Midbrain (tissue), 1 donor: ENCODE measurements at regions not wholly inside any gene's neighbourhood (a gene's known extent, or its start where the extent isn't known, plus 50 kb on each side); places are given as distances from the start of the nearest gene placed in this dataset.
"Not testable (repeated sequence)": the region's sequence is repeated elsewhere in the genome, so short reads cannot be mapped to it uniquely, and the experiment has no call there.

Source experiments
- DNase-seq: peaks from one replicate; lab custom pipeline; 2025; lab: John Stamatoyannopoulos, UW

DNA sequence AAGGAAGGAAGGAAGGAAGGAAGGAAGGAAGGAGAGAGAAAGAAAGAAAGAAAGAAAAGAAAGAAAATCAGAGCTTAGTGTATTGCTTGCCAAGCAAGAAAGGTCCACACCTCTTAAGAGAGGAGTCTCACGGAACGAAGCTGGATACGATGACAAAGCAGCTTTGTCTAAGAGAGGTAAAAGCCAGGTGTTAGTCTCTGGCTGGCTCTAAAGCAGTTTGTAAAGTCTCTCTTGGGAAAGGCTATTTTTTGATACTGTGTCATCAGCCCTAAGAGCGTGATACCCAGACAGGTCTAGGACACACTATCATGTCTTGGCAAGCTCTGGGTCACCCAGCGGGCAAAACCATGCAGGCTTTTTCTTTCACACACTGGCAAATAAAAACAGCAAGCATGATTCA, 297.5 kb upstream of the NBPF12 start:
- not testable (repeated sequence) for DNase-seq

DNA sequence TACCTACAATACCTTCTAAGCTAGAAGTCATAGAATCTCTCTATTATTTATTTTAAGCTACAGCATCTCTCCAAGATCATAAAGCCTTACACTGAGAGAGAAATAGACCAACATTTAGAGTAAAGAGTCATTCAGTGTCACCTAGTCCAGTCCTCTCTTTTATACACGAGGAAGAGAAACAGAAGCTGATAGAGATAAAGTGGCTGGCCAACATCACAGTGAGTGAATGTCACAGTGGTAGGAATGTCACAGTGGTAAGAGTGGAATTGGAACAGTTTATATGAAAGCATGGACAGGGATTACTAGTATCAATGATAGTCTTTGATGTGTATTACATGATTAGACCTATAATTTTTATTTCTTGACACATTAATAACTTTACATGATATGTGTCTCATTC, 307.8 kb upstream of the NBPF12 start:
- not testable (repeated sequence) for DNase-seq

DNA sequence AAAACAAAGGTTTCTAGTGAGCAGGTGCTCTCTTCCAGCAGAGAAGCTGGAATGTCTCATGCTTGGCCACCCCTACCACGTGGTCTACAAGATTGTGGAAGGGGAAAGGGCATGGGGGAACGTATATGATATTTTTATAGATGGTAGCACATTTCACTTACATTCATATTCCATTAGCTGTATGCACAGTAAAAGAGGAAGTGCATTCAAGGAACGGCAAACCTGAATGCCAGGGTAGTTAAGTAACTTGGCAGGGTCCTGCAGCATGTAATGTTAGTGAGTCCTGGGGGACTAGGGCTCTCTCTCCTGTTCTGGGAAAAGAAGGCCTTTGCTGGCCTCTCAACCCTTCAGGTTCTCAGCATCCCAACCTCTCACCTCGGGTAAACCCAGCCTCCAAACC, 319.5 kb upstream of the NBPF12 start:
- not testable (repeated sequence) for DNase-seq

DNA sequence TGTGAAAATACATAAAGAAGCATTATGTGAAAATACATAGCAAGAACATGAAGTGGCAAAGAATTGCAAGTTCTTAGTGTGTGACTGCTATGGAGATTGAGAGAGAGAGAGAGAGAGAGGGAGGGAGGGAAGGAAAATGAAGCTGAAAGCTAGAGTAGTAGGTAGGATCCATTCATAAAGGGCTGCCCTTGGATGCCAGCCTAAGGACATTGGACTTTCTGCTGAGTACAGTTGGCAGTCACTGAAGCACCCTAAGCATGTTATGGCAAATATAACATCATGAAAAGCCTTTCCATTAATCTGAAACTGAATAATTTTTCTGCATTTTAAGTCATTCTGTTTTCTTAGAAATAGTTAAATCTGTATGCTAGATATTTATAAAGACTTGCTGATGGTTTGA, 333.4 kb upstream of the NBPF12 start:
- DNase-seq = not testable (repeated sequence)

DNA sequence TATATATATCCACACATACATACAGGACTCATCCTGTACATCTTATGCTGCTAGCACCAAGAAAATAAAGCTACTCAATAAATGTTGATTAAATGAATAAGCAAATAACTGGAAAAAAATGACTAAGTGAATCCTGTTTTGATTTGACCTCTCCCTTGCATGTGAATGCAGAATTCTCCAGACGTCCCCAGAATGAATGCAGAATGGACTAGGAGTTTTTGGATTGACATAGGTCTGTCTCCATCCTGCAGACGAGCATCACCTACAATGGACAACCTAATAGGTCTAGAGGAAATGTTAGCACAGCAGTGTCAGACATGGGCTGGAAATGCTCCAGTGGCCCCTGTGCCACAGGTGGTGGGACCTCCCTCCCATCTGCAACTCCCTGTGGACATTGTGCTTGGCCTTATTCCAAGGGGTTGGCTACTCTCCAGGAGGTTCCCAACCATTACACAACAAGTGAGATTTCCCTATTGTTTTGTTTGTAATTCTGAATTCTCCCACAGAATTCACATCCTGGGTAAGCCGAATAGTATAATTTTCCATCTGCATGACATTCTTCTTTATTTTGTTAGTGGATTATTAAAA, 337.3 kb upstream of the NBPF12 start:
- not testable (repeated sequence) for DNase-seq

DNA sequence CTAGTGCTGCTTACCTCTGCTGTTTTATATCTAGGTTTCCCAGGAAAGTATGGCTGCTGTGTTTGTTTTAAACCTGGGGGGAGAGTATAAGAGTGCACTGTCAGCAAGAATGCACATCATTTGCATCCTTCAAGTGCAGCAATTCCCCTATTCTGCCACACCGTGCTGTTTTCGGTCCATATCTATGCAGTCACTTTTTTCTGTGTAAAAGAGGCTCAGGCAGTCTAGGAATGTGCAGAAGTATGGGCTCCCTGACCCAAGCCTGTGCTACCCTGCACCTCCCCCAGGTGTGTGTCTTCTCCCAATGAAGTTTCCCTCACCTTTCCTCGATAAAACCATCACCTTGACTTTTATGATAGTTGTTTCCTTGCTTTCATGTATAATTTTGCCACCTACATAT, 338.2 kb upstream of the NBPF12 start:
- DNase-seq = not testable (repeated sequence)

DNA sequence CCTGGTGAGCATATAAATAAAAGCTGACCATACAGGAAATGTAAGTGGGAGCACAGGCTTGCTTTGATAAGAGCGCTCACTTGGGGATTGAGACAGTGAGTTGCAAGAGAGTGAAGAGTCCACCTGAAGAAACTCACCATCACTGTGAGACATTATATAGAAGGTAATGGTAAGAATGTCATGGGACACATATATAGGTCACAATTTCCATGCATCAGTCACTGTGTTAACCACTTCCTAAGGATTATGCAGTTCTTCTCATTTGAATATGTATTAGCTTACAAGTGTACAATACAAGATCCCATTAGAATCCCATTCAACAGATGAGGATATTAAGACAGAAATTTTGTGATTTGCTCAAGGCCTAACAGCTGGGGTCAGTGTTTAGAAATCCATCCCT, 352.4 kb upstream of the NOTCH2NLA start:
- DNase-seq = not testable (repeated sequence)

DNA sequence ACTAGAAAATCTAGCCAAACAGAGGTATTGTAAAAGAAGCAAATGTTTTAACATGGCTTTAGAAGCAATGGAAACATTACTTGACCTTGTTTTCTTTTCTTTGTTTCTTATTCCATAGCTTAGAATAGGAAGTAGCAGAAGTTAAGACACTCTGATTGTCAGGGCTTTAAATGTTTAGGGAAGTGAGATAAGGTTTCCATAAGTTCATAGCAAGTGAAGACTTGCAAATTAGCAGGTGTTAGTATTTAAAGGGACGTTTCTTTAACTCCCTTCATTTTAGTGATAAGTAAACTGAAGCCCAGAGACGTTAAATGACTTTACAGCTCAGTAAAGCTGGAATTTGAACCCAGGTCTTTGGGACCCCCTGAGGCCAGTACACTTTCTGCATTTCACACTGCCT, 338.7 kb upstream of the NOTCH2NLA start:
- DNase-seq = not testable (repeated sequence)

DNA sequence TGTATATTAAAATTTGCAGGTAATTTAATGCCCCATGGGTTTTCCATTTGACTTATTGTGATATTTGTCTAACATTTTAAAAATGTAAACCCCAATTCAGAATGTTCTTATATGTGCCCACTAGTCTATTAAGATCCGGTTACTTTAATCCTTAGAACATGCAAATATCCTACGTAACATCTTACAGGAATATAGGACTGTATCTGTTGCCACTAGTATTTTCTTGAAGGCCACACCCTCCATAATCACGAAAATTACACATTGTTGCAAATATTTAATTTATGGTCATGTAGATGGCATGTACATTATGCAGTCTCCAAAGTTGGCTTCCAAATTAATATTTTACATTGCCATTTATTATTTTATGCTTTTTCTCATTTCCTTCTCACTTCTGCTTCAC, 329.2 kb upstream of the NOTCH2NLA start:
- DNase-seq = not testable (repeated sequence)

DNA sequence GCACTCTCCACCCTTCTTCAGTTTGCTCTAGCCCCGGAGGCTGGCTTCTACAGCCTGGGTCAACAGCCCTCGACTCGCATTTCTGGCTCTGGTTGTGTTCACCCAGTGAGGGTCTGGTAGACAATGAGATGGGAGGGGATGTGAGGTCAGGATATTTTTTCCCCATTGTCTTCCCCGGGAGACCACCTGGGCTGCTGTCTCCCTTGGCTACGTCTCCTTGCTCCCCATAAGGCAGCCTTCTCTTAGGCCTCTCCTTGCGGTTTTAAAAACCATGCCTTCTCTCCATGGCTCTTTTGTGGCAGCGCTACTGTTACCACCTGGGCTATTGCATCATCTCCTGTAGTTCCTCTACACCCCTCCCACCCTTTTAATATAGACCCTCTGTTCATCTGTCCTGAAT, 327.6 kb upstream of the NOTCH2NLA start:
- DNase-seq = not testable (repeated sequence)

DNA sequence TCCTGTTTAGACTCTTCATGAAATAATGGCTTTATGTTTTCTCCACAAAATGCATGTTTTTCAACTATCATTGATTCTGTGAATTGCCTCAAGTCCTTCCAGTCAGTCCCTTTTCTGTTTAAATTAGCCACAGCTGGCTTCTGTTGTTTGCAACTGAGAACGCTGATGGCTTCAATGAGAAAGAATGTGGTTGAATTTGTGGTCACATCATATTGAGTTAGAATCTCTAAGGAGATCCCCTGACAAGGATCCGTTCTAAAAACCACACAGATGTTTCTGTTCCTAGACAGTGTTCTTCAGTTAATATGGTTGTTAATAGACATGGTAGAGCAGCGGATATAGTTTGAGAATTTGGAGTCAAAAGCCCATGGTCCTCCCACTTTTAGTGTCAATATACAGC, 323.6 kb upstream of the NOTCH2NLA start:
- not testable (repeated sequence) for DNase-seq

DNA sequence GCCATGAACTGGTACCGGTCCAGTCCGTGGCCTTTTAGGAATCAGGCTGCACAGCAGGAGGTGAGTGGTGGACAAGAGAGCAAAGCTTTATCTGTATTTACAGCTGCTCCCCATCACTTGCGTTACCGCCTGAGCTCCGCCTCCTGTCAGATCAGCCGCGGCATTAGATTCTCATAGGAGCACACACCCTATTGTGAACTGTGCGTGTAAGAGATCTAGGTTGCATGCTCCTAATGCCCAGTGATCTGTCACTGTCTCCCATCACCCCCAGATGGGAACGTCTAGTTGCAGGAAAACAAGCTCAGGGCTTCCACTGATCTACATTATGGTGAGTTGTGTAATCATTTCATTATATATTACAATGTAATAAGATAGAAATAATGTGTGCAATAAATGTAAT, 319.9 kb upstream of the NOTCH2NLA start:
- not testable (repeated sequence) for DNase-seq

DNA sequence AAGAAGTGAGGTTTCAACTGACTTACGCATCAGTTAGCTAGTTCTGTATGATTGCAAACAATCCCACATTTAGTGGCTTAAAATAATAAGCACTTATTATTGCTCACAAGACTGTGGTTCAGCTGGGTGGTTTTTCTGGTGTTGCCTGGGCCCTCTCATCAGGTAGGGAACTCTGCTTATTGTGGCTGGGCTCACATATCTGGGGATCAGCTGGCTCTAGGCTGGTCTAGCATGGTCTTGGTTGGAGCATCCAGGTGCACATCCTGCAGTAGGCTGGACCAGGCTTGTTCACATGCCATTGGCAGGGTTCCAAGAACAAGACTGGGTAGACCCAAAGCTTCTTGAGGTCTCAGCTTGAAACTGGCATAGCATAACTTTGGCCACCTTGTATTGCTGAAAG, 317.4 kb upstream of the NOTCH2NLA start:
- not testable (repeated sequence) for DNase-seq

DNA sequence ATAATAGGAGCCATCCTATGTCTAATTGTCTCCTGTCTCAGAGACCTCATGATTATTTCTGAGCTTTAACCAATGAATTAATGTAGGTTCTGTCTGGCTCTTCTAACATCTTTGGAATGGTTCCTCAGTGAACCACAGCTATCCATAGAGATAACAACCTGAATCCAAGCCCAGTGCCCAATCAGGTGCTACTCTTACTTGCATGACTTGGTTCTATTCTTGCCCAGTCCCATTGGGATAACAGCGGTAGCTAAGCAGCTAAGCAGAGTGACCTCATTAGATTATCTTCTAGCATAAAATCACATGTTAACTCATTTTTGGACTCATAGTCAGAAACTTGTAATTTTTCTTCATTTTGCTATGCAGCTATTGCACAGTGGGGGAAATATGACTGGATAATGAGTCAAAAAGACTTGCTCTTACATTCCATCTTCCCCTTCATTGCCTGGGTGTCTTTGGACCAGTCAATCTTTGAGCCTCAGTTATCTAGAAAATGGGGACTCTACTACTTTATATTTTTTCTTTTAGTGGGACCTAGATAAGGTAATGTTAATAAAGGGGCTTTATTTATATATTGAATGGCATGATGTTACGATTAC, 309.1 kb upstream of the NOTCH2NLA start:
- not testable (repeated sequence) for DNase-seq

DNA sequence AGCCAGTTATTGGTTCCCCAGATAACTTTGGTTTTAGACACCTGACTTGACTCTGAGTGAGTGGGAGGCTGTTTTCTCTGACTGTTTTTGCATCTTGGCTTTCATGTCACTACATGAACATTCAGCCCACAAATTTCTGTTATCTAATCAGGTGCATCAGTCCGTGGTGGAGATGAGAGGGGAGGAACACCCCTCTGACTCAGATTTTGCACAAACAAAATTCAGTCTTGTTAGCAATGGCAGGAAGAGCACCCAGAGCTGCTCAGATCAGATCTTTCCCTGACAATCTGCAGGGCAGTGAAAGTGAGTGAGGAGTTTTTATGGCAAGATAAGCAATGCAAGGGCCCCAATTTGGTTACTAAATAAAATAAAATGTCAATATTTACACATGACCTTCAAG, 307.2 kb upstream of the NOTCH2NLA start:
- DNase-seq = not testable (repeated sequence)

DNA sequence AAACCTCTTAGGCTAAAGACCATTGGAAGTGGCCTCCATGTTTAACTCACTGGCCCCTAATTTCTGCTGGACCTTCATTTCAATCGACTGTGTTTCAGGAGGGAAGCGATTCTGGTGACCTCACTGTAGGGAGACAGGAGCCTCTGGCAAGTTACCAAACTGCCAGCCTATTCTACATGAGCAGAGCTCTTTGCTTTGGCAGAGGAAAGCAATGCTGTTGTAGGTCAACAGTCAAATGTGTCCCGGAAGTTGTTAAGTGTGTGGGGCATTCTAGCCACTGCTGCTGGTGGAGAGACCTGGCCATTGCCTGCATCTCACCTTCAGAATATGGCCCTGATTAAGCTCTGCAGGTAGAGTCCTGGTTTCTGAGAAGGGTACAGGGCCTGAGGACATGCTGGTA, 306.8 kb upstream of the NOTCH2NLA start:
- not testable (repeated sequence) for DNase-seq

DNA sequence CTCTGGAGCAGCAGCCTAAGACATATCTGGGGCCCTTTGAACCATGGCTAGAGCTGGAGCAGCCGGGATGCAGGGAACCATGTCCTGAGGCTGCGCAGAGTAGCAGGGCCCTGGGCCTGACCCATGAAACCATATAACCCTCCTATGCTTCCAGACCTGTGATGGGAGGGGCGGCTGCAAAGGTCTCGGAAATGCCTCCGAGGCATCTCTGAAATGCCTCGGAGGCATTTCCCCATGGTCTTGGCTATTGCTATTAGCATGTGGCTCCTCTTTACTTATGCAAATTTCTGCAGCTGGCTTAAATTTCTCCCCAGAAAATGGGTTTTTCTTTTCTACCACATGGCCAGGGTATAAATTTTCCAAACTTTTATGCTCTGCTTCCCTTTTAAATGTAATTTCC, 302.1 kb upstream of the NOTCH2NLA start:
- not testable (repeated sequence) for DNase-seq

DNA sequence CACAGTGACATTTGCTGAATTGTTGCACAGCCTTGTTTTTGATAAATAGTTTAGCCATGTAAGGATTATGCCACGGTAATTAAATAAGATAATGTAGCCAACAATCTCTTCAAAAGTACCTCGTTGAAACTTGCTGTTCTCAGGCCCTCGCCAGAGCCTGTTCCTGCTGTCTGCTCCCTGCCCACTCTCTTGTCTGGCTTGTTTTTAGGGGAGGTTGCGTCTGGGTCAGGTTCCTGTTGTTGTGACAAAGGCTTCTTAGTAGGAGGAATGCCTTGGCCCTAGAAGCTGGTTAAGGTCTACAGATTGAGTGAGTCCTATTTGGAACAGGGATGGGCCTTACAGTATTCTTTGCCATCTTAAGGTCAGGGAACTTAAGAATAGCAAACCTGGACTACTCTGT, 294.0 kb upstream of the NOTCH2NLA start:
- not testable (repeated sequence) for DNase-seq

DNA sequence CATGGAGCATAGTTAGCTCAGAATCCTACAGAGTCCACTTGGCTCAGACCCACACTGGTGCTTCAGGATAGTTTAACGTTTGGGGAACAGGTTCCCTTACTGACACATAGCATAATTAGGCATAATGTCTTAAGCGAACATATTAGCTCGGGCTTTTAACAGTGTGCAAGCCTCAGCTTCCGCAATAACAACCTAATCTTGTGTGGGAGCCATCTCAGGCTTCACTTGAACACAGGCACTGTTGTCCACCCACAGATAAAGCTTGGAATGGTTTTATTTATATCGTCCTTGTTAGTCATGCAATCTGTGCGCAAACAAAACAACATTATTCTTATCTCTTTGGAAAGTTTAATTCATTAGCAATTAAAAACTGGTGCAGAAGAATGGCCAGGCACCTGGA, 293.5 kb upstream of the NOTCH2NLA start:
- DNase-seq = not testable (repeated sequence)

DNA sequence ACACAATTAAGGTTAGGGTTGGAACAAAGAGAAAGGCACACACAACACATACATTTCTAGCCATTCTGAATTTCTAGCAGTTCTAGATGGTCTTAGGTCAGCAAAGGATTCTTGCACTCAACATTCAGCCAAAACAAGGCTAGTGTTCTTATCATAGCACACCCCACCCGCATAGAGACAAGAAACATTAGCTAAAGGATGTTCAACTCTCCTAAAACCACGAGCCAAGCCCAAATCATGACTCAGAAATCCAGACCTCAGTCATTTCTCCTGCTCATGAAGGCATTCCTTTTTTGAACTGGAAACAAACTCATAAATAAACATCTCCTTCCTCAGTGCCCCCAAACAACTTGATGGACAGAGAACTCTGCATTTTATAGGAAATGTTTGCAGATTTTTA, 293.0 kb upstream of the NOTCH2NLA start:
- not testable (repeated sequence) for DNase-seq

DNA sequence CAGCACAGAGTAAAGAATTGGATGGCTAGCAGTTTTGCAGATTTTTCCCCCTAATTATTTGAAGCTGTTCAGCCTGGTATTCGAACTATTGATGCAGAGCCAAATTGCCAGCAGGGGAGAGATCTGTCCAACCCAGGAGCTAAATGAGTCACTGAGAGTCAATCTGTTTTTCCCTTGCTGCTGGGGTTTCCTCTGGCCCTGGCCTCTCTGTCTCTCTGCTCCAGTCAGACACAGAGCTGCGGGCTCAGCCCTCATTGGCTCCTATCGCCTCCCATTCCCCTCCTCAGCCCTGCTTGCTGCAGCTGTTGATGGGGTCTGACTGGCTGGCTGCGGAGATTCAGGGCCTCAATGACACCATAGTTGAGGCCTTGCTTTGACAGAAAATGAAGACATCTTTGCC, 284.9 kb upstream of the NOTCH2NLA start:
- not testable (repeated sequence) for DNase-seq

DNA sequence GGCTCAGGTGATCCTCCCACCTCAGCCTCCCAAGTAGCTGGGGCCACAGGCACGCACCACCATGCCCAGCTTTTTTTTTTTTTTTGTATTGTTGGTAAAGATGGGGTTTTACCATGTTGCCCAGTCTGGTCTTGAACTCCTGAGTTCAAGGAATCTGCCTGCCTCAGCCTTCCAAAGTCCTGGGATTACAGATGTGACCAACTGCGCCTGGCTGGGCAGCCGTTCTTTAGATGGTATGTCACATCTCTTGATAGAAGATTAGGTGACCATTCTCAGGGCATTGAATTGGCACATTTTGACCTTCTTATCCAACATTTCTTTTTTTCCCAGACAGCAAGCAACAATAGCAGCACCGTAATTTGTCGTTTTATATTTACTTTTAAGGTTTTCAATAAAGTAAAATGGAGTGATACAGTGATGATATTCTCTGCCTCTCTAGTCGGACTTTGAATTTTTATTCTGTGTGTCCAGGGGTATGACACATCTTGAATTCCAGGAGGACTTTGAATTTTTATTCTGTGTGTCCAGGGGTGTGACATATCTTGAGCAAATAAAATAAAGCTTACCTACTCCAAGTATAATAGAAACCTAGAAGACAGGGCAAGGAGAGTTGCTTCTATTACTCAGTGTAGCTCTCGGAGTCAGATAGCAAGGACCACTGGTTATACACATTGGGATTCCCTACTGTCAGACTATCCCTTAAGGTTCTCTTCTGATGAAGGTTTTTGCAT, 282.4 kb upstream of the NOTCH2NLA start:
- DNase-seq = not testable (repeated sequence)
